Suprapubic skin (tissue), 3 donors: ENCODE measurements at regions not wholly inside any gene's neighbourhood (a gene's known extent, or its start where the extent isn't known, plus 50 kb on each side); places are given as distances from the start of the nearest gene placed in this dataset.

Source experiments
- EP300 ChIP-seq: sonication (generic); formaldehyde crosslinking; IDR thresholded peaks from one replicate; pipeline ENCODE4 v1.6.1; 2017; ENCODE audit warnings: antibody characterized with exemption
- TF ChIP-seq, protein P1 (sequence below), 2 donors: fragments of 200-600 bp in 1 of 2; fragments of 450-650 bp in 1 of 2; sonication (generic) in 1 of 2; IDR thresholded peaks; one replicate each; pipeline ENCODE4 v1.5.1; 2016 to 2019; ENCODE audit warnings: antibody characterized with exemption in 2 of 2, mild to moderate bottlenecking in 1 of 2, moderate library complexity in 1 of 2

DNA sequence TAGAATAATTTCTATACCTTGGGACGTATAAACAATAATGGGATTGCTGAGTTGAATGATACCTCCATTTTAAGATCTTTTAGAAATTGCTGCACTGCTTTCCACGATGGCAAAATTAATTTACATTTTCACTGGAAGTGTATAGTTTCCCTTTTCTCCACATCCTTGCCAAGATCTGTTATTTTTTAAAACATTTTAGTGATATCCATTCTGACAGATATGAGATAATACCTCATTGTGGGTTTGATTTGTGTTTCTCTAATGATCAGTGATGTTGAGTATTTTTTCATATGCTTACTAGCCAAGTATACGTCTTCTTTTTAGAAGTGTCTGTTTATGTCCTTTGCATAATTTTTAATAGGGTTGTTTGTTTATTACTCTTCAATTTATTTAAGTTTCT is 908.5 kb upstream of the CNTNAP5 start:
- TF ChIP-seq, protein P1, sequence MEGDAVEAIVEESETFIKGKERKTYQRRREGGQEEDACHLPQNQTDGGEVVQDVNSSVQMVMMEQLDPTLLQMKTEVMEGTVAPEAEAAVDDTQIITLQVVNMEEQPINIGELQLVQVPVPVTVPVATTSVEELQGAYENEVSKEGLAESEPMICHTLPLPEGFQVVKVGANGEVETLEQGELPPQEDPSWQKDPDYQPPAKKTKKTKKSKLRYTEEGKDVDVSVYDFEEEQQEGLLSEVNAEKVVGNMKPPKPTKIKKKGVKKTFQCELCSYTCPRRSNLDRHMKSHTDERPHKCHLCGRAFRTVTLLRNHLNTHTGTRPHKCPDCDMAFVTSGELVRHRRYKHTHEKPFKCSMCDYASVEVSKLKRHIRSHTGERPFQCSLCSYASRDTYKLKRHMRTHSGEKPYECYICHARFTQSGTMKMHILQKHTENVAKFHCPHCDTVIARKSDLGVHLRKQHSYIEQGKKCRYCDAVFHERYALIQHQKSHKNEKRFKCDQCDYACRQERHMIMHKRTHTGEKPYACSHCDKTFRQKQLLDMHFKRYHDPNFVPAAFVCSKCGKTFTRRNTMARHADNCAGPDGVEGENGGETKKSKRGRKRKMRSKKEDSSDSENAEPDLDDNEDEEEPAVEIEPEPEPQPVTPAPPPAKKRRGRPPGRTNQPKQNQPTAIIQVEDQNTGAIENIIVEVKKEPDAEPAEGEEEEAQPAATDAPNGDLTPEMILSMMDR (IDR thresholded peaks at IDR 0.05), result no peak
- no peak for TF ChIP-seq EP300
